T-cell (primary cell): ENCODE measurements at regions not wholly inside any gene's neighbourhood (a gene's known extent, or its start where the extent isn't known, plus 50 kb on each side); places are given as distances from the start of the nearest gene placed in this dataset.

ENCODE experiments used
- ATAC-seq, 4 experiments: fragments of 200-7000 bp in 3 of 4; fragments of 150-1000 bp in 1 of 4; cut with Tn5 transposase; replicated peaks in 1 of 4; 1 replicate in 3 of 4; 2 replicates in 1 of 4; pipeline ENCODE4 v1.10.0; 2021; ENCODE audit warnings: moderate library complexity in 3 of 4, mild to moderate bottlenecking in 2 of 4, moderate number of reproducible peaks in 1 of 4
- CTCF ChIA-PET, 2 donors: fragments of 300-600 bp; sonication (Branson Sonifier 250); formaldehyde crosslinking; loops; one replicate each; lab custom pipeline; 2022; ENCODE audit warnings: antibody characterized with exemption in 2 of 2; lab: Charles Lee
- POLR2A ChIA-PET, 2 donors: fragments of 300-600 bp; sonication (Branson Sonifier 250); formaldehyde crosslinking; loops; one replicate each; lab custom pipeline; 2022; ENCODE audit warnings: antibody characterized with exemption in 2 of 2; lab: Charles Lee
- DNase-seq, 35 experiments: peaks; one replicate each; pipeline versions ENCODE4 v3.0.0 to v3.0.0-alpha.2; 2013 to 2023
- H3K27ac ChIP-seq: one replicate; pipeline ENCODE4 v1.5.1; 2013; ENCODE audit warnings: low read length
- H3K27me3 ChIP-seq, 2 experiments: replicated peaks in 1 of 2; 1 replicate in 1 of 2; 2 replicates in 1 of 2; pipeline versions ENCODE4 v1.6.1 to v1.7.0; 2013; ENCODE audit warnings: low read length in 1 of 2, mixed read lengths in 1 of 2; ENCODE audit not compliant: control insufficient read depth in 2 of 2, insufficient read depth in 2 of 2; ENCODE audit errors: extremely low read depth in 1 of 2
- H3K36me3 ChIP-seq, 2 donors: 1 replicate in 1 of 2; 2 replicates in 1 of 2; pipeline versions ENCODE4 v1.6.1 to v1.7.0; 2013; ENCODE audit warnings: low read length in 1 of 2; ENCODE audit not compliant: control insufficient read depth in 2 of 2, insufficient read depth in 1 of 2; ENCODE audit errors: extremely low read depth in 1 of 2
- H3K4me1 ChIP-seq, 2 experiments: 1 replicate in 1 of 2; 2 replicates in 1 of 2; pipeline versions ENCODE4 v1.6.1 to v1.7.0; 2013; ENCODE audit warnings: low read length in 2 of 2, mixed read lengths in 1 of 2; ENCODE audit not compliant: insufficient read depth in 2 of 2, control insufficient read depth in 1 of 2; ENCODE audit errors: extremely low read depth in 1 of 2
- H3K4me3 ChIP-seq, 2 donors: 1 replicate in 1 of 2; 2 replicates in 1 of 2; pipeline versions ENCODE4 v1.5.1 to v1.7.0; 2013; ENCODE audit warnings: mild to moderate bottlenecking in 2 of 2, low read length in 1 of 2, moderate library complexity in 1 of 2; ENCODE audit not compliant: control insufficient read depth in 1 of 2; ENCODE audit errors: extremely low read depth in 1 of 2
- H3K9me3 ChIP-seq: 2 replicates; pipeline ENCODE4 v1.7.0; 2013
- H3K27ac Mint-ChIP-seq, 2 donors: one replicate each; pipeline ENCODE4 v1.8.0; 2020 to 2021; ENCODE audit warnings: mild to moderate bottlenecking in 2 of 2, mixed read lengths in 2 of 2
- H3K27me3 Mint-ChIP-seq, 2 donors: one replicate each; pipeline ENCODE4 v1.8.0; 2021 to 2022; ENCODE audit warnings: mixed read lengths in 2 of 2
- H3K36me3 Mint-ChIP-seq: one replicate; pipeline ENCODE4 v1.8.0; 2021; ENCODE audit warnings: mixed read lengths
- H3K4me1 Mint-ChIP-seq, 3 donors: one replicate each; pipeline ENCODE4 v1.8.0; 2020 to 2022; ENCODE audit warnings: mixed read lengths in 3 of 3, mild to moderate bottlenecking in 1 of 3
- H3K4me3 Mint-ChIP-seq, 3 donors: one replicate each; pipeline ENCODE4 v1.8.0; 2020 to 2022; ENCODE audit warnings: mild to moderate bottlenecking in 3 of 3, mixed read lengths in 3 of 3, moderate library complexity in 3 of 3
- H3K9me3 Mint-ChIP-seq, 3 donors: one replicate each; pipeline ENCODE4 v1.8.0; 2020 to 2022; ENCODE audit warnings: mixed read lengths in 3 of 3
- WGBS: methylation state at CpG from one replicate; pipeline ENCODE4 v1.1.5; 2013; ENCODE audit warnings: missing lambda C conversion rate; ENCODE audit not compliant: insufficient coverage; 5-methylcytosine and 5-hydroxymethylcytosine counted together

DNA sequence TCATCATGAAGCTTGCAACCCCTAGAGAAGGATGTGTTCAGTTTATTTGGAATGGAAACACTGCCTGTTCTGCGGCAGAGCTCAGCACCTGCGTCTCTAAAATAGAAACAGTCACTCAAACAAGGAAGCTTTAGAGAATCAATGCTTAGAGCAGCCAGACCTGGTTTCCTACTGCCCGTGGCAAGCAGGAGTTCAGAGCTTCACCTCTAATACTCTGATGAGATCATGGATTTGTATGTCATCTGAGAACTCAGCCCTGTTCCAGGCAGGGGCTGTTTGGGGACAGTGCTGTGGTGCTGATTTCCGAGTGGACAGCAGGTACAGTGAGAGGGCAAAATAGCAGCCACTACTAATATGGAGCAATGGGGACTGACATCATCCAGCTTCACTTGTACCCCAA is 236.0 kb upstream of the IRX1 start:
- H3K4me1 ChIP-seq: no peaks in the 10 kb centered on the region
- Mint-ChIP-seq H3K36me3 (no peaks in the 10 kb centered on the region), H3K4me3 (no peak overlapping the region), H3K9me3 (peaks cover 4 to 14% (median 4%) of the 10 kb centered on the region in 3 donors), H3K27me3 (peaks cover 0 to 4% of the 10 kb centered on the region in 2 donors), H3K4me1 (no peaks in the 10 kb centered on the region), H3K27ac (no peak overlapping the region)
- DNase-seq: no peak
- H3K4me3 ChIP-seq: no peak overlapping the region
- POLR2A ChIA-PET: no interaction called here
- ATAC-seq: no peak
- H3K36me3 ChIP-seq: no peaks in the 10 kb centered on the region
- CTCF ChIA-PET: no interaction called here
- no peaks in the 10 kb centered on the region for H3K9me3 ChIP-seq
- H3K27ac ChIP-seq: no peak overlapping the region
- H3K27me3 ChIP-seq: no peaks in the 10 kb centered on the region
- no CpG with 5 or more reads among the region's 4 CpGs for WGBS

DNA sequence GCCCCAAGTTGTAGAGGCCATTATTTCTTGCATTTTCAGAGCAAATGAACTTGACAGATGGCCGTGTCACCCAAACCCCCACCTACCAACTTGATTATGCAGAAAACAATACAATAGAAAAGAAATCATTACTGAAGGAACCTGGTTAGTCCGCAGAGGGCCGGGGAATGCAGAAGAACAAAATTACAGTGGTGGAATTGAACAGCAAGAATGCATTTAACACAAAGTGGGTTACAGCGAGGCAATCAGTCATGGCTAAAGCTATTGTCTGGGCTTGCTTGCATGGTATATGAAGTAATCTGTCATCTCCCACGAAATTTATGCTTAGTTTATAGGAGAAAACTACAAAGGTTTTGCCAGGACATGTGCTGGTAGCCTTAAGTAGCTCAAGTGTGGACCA is 238.3 kb upstream of the IRX1 start:
- Mint-ChIP-seq H3K27ac (no peak overlapping the region), H3K27me3 (peaks cover 0 to 4% of the 10 kb centered on the region in 2 donors), H3K9me3 (peaks cover 4 to 12% (median 4%) of the 10 kb centered on the region in 3 donors), H3K4me3 (no peak overlapping the region), H3K36me3 (no peaks in the 10 kb centered on the region), H3K4me1 (no peaks in the 10 kb centered on the region)
- Histone ChIP-seq H3K27me3 (peaks cover 0 to 2% of the 10 kb centered on the region in 2 experiments), H3K9me3 (no peaks in the 10 kb centered on the region), H3K36me3 (no peaks in the 10 kb centered on the region), H3K4me1 (no peaks in the 10 kb centered on the region), H3K4me3 (no peak overlapping the region), H3K27ac (no peak overlapping the region)
- no peak for DNase-seq
- WGBS: 77% methylated on average over 4 of the region's 5 CpGs
- ATAC-seq: no peak
- ChIA-PET POLR2A (no interaction called here), CTCF (no interaction called here)

DNA sequence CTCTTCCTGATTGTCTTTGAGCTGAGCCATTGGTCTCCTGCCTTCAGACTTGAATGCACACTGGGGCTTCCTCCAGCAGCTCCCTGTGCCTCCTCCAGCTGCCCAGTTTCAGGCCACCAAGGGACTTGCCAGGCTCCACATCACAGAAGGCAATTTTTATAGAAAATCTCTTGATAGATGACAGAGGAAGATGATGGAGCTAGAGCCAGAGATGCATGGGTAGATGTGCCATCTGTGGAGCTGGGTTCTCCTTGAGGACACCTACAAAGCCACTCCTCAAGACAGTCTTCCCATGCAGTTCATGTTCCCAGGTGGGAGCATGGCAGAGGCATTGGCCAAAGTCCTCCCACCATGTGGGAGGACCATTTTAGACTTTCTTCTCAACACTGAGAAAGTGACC is 239.6 kb upstream of the IRX1 start:
- Mint-ChIP-seq H3K9me3 (peaks cover 3 to 8% (median 4%) of the 10 kb centered on the region in 3 donors), H3K36me3 (no peaks in the 10 kb centered on the region)
- POLR2A ChIA-PET: no interaction called here

DNA sequence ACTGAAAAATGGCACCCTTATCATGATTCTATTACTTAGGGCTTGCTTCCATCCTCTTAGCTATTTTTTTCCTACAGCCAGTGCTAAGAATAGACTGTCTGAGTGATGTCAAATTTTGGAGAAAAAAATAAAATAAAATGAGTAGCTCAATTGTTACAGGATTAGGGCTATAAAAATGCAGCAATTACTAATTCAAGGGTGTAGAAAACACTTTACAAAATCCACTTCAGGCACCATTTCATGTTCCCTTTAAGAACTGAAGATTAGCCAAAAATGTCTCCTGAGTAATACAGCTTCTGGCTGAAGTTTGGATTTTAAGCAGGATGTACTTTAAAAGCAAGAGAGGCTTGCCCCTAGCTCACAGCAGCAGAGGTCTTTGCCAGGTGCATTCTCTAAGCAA is 240.5 kb upstream of the IRX1 start:
- no peaks in the 10 kb centered on the region for H3K4me1 ChIP-seq
- ATAC-seq (no peak), DNase-seq (no peak)
- Mint-ChIP-seq H3K4me3 (no peak overlapping the region), H3K27ac (no peak overlapping the region), H3K36me3 (no peaks in the 10 kb centered on the region), H3K9me3 (peaks cover 3 to 8% (median 4%) of the 10 kb centered on the region in 3 donors), H3K4me1 (no peaks in the 10 kb centered on the region), H3K27me3 (no peaks in the 10 kb centered on the region)
- no peak overlapping the region for H3K27ac ChIP-seq
- CTCF ChIA-PET: no interaction called here
- H3K36me3 ChIP-seq: no peaks in the 10 kb centered on the region
- H3K9me3 ChIP-seq: no peaks in the 10 kb centered on the region
- H3K27me3 ChIP-seq: peaks cover 0 to 2% of the 10 kb centered on the region in 2 experiments
- no peak overlapping the region for H3K4me3 ChIP-seq
- POLR2A ChIA-PET: no interaction called here

More for the DNA sequence above, 239.6 kb upstream of the IRX1 start:
- Mint-ChIP-seq H3K4me3 (no peak overlapping the region), H3K27me3 (no peaks in the 10 kb centered on the region), H3K4me1 (no peaks in the 10 kb centered on the region), H3K27ac (no peak overlapping the region)
- Histone ChIP-seq H3K27me3 (peaks cover 0 to 2% of the 10 kb centered on the region in 2 experiments), H3K36me3 (no peaks in the 10 kb centered on the region), H3K27ac (no peak overlapping the region), H3K4me1 (no peaks in the 10 kb centered on the region), H3K9me3 (no peaks in the 10 kb centered on the region), H3K4me3 (no peak overlapping the region)
- DNase-seq: no peak
- CTCF ChIA-PET: no interaction called here
- ATAC-seq: no peak

DNA sequence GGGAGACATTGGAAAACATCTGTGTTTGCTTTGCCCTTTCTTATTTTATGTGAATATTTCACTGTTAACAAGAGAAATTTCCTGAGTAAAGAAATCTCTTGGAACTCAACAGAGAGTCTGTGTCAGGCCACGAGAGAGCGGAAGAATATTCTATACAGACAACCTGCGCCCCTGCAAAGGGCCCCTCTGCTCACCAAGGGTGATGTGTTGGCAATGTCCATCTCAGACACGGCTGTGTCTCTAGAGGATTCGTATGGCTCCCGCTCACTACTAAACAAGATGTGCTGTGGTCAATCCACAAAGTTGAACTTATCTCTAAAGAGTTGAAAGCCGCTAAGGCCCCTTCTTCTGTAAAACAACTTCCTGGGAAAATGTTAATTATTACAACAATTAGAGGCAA is 241.0 kb upstream of the IRX1 start:
- no peak overlapping the region for H3K27ac Mint-ChIP-seq
- Histone ChIP-seq H3K4me1 (no peaks in the 10 kb centered on the region), H3K36me3 (no peaks in the 10 kb centered on the region), H3K27ac (no peak overlapping the region), H3K9me3 (no peaks in the 10 kb centered on the region), H3K27me3 (peaks cover 0 to 2% of the 10 kb centered on the region in 2 experiments), H3K4me3 (no peak overlapping the region)
- whole genome bisulfite sequencing: 87% methylated on average over 3 of the region's 7 CpGs
- no peaks in the 10 kb centered on the region for H3K27me3 Mint-ChIP-seq
- no peaks in the 10 kb centered on the region for H3K4me1 Mint-ChIP-seq
- ATAC-seq (no peak), DNase-seq (no peak)
- ChIA-PET CTCF (no interaction called here), POLR2A (no interaction called here)
- H3K4me3 Mint-ChIP-seq: no peak overlapping the region
- no peaks in the 10 kb centered on the region for H3K36me3 Mint-ChIP-seq
- H3K9me3 Mint-ChIP-seq: peaks cover 3 to 12% (median 9%) of the 10 kb centered on the region in 3 donors

DNA sequence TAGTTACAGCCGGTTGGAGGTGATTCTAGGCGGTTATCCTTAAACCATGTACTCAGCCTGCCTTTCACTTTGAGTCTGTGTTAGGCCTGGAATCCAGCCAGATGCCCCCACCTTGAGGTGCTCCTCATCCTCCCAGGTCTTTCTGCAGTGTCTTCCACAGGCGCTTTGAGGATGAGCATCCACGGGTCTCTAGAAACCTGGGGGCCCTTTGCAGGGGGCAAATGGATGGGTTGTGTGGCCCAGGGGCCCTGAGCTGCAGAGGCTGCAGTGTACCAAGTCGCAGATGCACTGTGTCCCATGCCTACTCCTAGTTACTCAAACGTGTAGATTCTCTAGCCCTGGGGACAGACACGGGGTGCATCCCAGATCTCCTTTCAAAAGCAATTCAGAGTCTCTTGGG is 242.1 kb upstream of the IRX1 start:
- Mint-ChIP-seq H3K4me1 (no peaks in the 10 kb centered on the region), H3K9me3 (peaks cover 3 to 12% (median 9%) of the 10 kb centered on the region in 3 donors), H3K4me3 (no peak overlapping the region), H3K36me3 (no peaks in the 10 kb centered on the region), H3K27me3 (no peaks in the 10 kb centered on the region), H3K27ac (no peak overlapping the region)
- 76% methylated on average over 3 of the region's 7 CpGs for WGBS
- H3K9me3 ChIP-seq: no peaks in the 10 kb centered on the region
- peaks cover 0 to 2% of the 10 kb centered on the region in 2 experiments for H3K27me3 ChIP-seq
- DNase-seq: no peak
- ChIA-PET POLR2A (no interaction called here), CTCF (no interaction called here)
- H3K4me1 ChIP-seq: no peaks in the 10 kb centered on the region
- ATAC-seq: no peak
- no peak overlapping the region for H3K27ac ChIP-seq
- H3K36me3 ChIP-seq: no peaks in the 10 kb centered on the region
- no peak overlapping the region for H3K4me3 ChIP-seq

DNA sequence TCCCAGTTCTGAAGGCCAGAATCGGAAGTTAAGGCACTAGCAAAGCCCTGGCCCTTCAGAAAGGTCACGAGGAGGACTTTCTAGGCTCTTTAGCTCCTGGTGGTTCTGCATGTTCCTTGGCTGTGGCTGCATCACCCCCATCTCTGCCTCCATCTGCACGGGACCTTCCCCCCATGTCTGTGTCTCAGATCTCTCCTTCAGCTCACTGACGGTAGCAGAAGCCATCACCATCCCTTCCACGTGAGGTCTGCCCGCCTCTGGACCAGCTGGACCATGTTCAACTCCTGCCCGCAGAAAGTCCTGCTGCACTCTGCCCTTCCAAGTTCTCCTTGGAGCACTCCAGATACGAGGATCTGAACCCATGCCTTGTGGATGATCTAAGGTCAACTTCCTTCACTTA is 242.9 kb upstream of the IRX1 start:
- Histone ChIP-seq H3K27me3 (peaks cover 0 to 2% of the 10 kb centered on the region in 2 experiments), H3K4me3 (no peak overlapping the region), H3K9me3 (no peaks in the 10 kb centered on the region), H3K36me3 (no peaks in the 10 kb centered on the region), H3K4me1 (no peaks in the 10 kb centered on the region), H3K27ac (no peak overlapping the region)
- Mint-ChIP-seq H3K9me3 (peaks cover 3 to 10% (median 9%) of the 10 kb centered on the region in 3 donors), H3K27me3 (no peaks in the 10 kb centered on the region), H3K4me3 (no peak overlapping the region), H3K27ac (no peak overlapping the region), H3K36me3 (no peaks in the 10 kb centered on the region), H3K4me1 (no peaks in the 10 kb centered on the region)
- DNase-seq (no peak), ATAC-seq (no peak)
- ChIA-PET CTCF (no interaction called here), POLR2A (no interaction called here)
- 79% methylated on average over 7 of the region's 8 CpGs for WGBS
